Left ventricle myocardium inferior (tissue), 1 donor: ENCODE measurements at regions not wholly inside any gene's neighbourhood (a gene's known extent, or its start where the extent isn't known, plus 50 kb on each side); places are given as distances from the start of the nearest gene placed in this dataset.

Experiments
- DNase-seq: peaks from one replicate; pipeline ENCODE4 v3.0.0-alpha.2; 2020
- H3K27ac ChIP-seq: fragments of 200-600 bp; replicated peaks from 2 replicates; pipeline ENCODE4 v1.8.0; 2021
- H3K27me3 ChIP-seq: fragments of 200-600 bp; 2 replicates; pipeline ENCODE4 v1.8.0; 2021; ENCODE audit warnings: low read depth
- H3K36me3 ChIP-seq: fragments of 200-600 bp; 2 replicates; pipeline ENCODE4 v1.8.0; 2021
- H3K4me1 ChIP-seq: fragments of 200-600 bp; 2 replicates; pipeline ENCODE4 v1.8.0; 2021
- H3K4me3 ChIP-seq: fragments of 200-600 bp; 2 replicates; pipeline ENCODE4 v1.8.0; 2021; ENCODE audit warnings: mild to moderate bottlenecking, moderate library complexity
- H3K9me3 ChIP-seq: fragments of 200-600 bp; replicated peaks from 2 replicates; pipeline ENCODE4 v1.8.0; 2021
- CTCF ChIP-seq: fragments of 200-600 bp; IDR thresholded peaks from 2 replicates; pipeline ENCODE4 v1.8.0; 2021; ENCODE audit warnings: antibody characterized with exemption, mild to moderate bottlenecking, borderline replicate concordance
- intact Hi-C: fragments of 100-400 bp; cut with micrococcal nuclease; formaldehyde crosslinking; loops from one replicate; pipeline ENCODE4 v1.11.0; 2022
- donor health status: DM: no; HTN: yes; CAD: no; lungs with severe emphysema.

- Histone ChIP-seq H3K4me1 (no peaks in the 10 kb centered on the region), H3K4me3 (no peak overlapping the region), H3K27ac (no peak overlapping the region), H3K27me3 (peaks cover 77% of the 10 kb centered on the region), H3K9me3 (no peaks in the 10 kb centered on the region), H3K36me3 (no peaks in the 10 kb centered on the region)
- DNase-seq, result no peak
- intact Hi-C loops, result no loop called here
- TF ChIP-seq CTCF, result no peak
Measured at GRCh38 chr12:131603106-131603938, 107.6 kb upstream of the SFSWAP start.

GRCh38 chr12:131603939-131604795 is 106.7 kb upstream of the SFSWAP start:
- Histone ChIP-seq H3K4me1 (no peaks in the 10 kb centered on the region), H3K27ac (no peak overlapping the region), H3K9me3 (no peaks in the 10 kb centered on the region), H3K27me3 (peaks cover 73% of the 10 kb centered on the region), H3K4me3 (no peak overlapping the region), H3K36me3 (no peaks in the 10 kb centered on the region)
- no peak for DNase-seq
- intact Hi-C loops, result no loop called here
- TF ChIP-seq CTCF, result no peak

GRCh38 chr12:131604859-131605258 is 106.0 kb upstream of the SFSWAP start:
- no peak for TF ChIP-seq CTCF
- no peaks in the 10 kb centered on the region for H3K4me1 ChIP-seq
- intact Hi-C loops, result no loop called here
- H3K4me3 ChIP-seq, result no peak overlapping the region
- no peak overlapping the region for H3K27ac ChIP-seq
- DNase-seq, result no peak
- peaks cover 75% of the 10 kb centered on the region for H3K27me3 ChIP-seq
- no peaks in the 10 kb centered on the region for H3K36me3 ChIP-seq
- H3K9me3 ChIP-seq, result no peaks in the 10 kb centered on the region

GRCh38 chr12:131605304-131605829 is 105.5 kb upstream of the SFSWAP start:
- Histone ChIP-seq H3K27me3 (peaks cover 75% of the 10 kb centered on the region), H3K36me3 (no peaks in the 10 kb centered on the region), H3K27ac (no peak overlapping the region), H3K9me3 (no peaks in the 10 kb centered on the region), H3K4me3 (no peak overlapping the region), H3K4me1 (no peaks in the 10 kb centered on the region)
- intact Hi-C loops, result no loop called here
- DNase-seq, result no peak
- TF ChIP-seq CTCF, result no peak

- DNase-seq, result no peak
- no peaks in the 10 kb centered on the region for H3K4me1 ChIP-seq
- peaks cover 81% of the 10 kb centered on the region for H3K27me3 ChIP-seq
- intact Hi-C loops, result no loop called here
- H3K27ac ChIP-seq, result no peak overlapping the region
- no peak overlapping the region for H3K4me3 ChIP-seq
- no peak for TF ChIP-seq CTCF
- H3K36me3 ChIP-seq, result no peaks in the 10 kb centered on the region
- H3K9me3 ChIP-seq, result no peaks in the 10 kb centered on the region
Measured at GRCh38 chr12:131606218-131606901, 104.5 kb upstream of the SFSWAP start.
